ENCODE measurements at regions not wholly inside any gene's neighbourhood (a gene's known extent, or its start where the extent isn't known, plus 50 kb on each side); places are given as distances from the start of the nearest gene placed in this dataset.

DNA sequence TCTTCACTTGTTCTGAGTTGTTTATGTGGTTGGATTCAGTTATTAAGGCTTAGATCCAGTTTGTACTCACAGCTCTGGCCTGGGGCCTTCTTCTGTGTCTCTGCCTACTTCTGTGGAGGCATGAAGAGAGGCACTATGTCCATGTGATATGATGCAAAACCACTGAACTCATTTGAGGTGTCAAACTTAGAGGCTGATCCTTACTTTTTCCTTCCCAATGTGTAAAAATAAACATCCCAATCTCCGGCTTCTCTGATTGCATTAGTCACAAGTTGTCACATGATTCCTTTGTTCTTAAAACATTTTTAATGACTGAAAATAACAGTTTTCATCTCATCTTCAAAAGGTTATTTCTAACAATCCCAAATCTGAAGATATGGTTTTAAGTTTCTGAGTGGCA, 276.0 kb upstream of the RGMB start:
- TF ChIP-seq CTCF (conservative IDR thresholded peaks at IDR 0.05; ENCODE audit: low read depth, low read length): no peak
- DNase-seq (ENCODE audit: low read depth): no peak
- H3K4me3 ChIP-seq (ENCODE audit: low read depth, low read length): no peak overlapping the region

GRCh38 chr5:98498028-98498427, 275.4 kb upstream of the RGMB start:
- TF ChIP-seq CTCF (conservative IDR thresholded peaks at IDR 0.05; ENCODE audit: low read depth, low read length): no peak
- no peak overlapping the region for H3K4me3 ChIP-seq (ENCODE audit: low read depth, low read length)
- DNase-seq (ENCODE audit: low read depth): no peak

GRCh38 chr5:98499892-98500291, 273.6 kb upstream of the RGMB start:
- H3K4me3 ChIP-seq (ENCODE audit: low read depth, low read length): no peak overlapping the region
- no peak for TF ChIP-seq CTCF (conservative IDR thresholded peaks at IDR 0.05; ENCODE audit: low read depth, low read length)
- no peak for DNase-seq (ENCODE audit: low read depth)

- no peak for TF ChIP-seq CTCF (conservative IDR thresholded peaks at IDR 0.05; ENCODE audit: low read depth, low read length)
- DNase-seq (ENCODE audit: low read depth): no peak
- H3K4me3 ChIP-seq (ENCODE audit: low read depth, low read length): no peak overlapping the region
Measured at GRCh38 chr5:98500811-98501210, 272.7 kb upstream of the RGMB start.

DNA sequence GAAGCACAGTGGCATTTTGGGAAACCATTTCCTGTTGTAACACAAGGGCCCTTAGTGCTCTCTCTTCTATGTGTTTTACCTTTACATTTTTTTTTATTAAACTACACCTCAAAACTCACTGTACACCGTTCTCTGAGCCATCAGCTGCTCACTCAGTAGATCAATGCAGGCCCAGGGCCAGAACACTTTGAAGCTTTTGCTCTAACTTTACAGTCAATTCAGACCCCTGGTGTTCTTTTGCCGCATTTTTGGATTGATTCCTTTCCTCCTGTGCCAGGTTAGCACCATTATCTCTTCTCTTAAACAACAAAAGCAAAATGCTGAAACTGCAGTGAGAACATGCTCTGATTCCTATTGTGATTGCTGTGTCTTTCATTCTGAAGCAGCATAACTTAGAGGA, 269.8 kb upstream of the RGMB start:
- no peak for DNase-seq (ENCODE audit: low read depth)
- no peak for TF ChIP-seq CTCF (conservative IDR thresholded peaks at IDR 0.05; ENCODE audit: low read depth, low read length)
- no peak overlapping the region for H3K4me3 ChIP-seq (ENCODE audit: low read depth, low read length)

DNA sequence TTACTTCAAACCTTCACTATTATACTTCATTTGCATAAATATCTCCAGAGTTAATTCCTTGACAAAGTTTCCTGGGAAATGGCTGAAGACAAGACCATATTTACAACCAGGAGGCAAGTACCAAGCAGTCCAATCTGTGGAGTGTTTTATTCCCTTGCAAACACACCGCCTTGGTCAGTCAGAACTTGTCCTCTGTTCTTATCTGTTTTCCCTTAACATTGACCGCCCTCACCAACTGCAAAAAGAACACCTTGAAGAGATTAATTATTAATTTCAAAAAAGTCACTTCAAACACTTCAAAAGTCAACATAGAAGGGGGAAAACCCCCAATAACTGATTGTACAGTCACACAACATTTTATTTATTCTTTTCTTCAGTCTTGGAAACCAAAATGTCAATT, 269.0 kb upstream of the RGMB start:
- no peak for TF ChIP-seq CTCF (conservative IDR thresholded peaks at IDR 0.05; ENCODE audit: low read depth, low read length)
- no peak for DNase-seq (ENCODE audit: low read depth)
- no peak overlapping the region for H3K4me3 ChIP-seq (ENCODE audit: low read depth, low read length)

DNA sequence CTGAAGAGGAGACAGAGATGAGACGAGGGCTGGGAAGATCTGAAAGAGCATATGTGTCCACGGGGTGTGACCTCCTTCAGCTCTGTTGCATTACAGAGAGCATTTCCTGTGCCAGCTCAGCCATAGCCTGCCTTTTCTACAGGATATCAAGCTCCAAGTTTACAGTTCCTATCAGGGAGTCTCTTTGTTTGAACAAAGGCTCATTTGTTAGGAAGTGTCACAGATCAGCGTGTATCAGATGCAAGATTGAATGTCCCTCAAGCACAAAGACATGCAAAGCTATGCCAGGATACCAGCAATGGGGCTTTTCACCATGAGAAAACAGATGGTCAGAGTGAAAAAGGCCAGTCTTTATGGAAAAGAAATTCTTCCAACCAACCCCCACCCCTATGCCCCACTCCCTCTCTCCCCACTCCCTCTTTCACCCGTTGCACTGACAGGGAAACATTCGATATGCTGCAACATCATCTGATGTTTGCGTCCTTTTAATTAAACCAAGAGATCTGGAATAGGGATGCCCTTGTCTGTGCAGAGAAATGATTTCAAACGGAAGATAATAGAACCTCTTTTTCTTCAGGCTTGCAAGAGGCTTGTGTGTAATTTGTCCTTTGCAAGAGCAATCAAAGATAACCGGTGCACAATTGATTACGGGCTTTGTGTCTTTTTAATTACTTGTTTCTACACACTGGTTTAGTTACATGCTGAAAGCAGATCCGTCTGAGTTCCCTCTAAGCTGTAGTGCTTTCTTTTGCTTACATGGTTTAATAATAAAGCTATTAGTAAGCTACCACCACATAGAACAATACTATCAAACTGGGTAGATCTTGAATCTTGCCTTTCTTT, 263.1 kb upstream of the RGMB start:
- no peak for DNase-seq (ENCODE audit: low read depth)
- TF ChIP-seq CTCF (conservative IDR thresholded peaks at IDR 0.05; ENCODE audit: low read depth, low read length): no peak
- no peak overlapping the region for H3K4me3 ChIP-seq (ENCODE audit: low read depth, low read length)
